ENCODE measurements at regions not wholly inside any gene's neighbourhood (a gene's known extent, or its start where the extent isn't known, plus 50 kb on each side); places are given as distances from the start of the nearest gene placed in this dataset.

- no peak for TF ChIP-seq CTCF (IDR thresholded peaks at IDR 0.05)
- no peak for TF ChIP-seq REST (IDR thresholded peaks at IDR 0.05; ENCODE audit: insufficient read depth in 1 of 2, low read depth in 2 of 2, low read length in 1 of 2)
- TF ChIP-seq POLR2AphosphoS5 (IDR thresholded peaks at IDR 0.05; ENCODE audit: low read depth, low read length), result no peak
- TF ChIP-seq TCF7L2 (IDR thresholded peaks at IDR 0.05; ENCODE audit: low read depth, low read length), result no peak
Observed at GRCh38 chr3:79910337-79910736, 142.5 kb upstream of the ROBO1 start.

All from Panc1 (cell line).